CD4-positive, alpha-beta memory T cell (primary cell): ENCODE measurements at regions not wholly inside any gene's neighbourhood (a gene's known extent, or its start where the extent isn't known, plus 50 kb on each side); places are given as distances from the start of the nearest gene placed in this dataset.

Experiments used
- CTCF ChIA-PET: fragments of 350-600 bp; sonication (Branson Sonifier 250); formaldehyde crosslinking; loops from one replicate; lab custom pipeline; 2021; ENCODE audit warnings: inconsistent platforms; ENCODE audit not compliant: partially characterized antibody; lab: Charles Lee
- POLR2A ChIA-PET: fragments of 350-600 bp; sonication (Branson Sonifier 250); formaldehyde crosslinking; loops from one replicate; lab custom pipeline; 2021; ENCODE audit not compliant: partially characterized antibody; lab: Charles Lee
- DNase-seq, 5 donors: peaks; one replicate each; pipeline versions ENCODE4 v3.0.0 to v3.0.0-alpha.2; 2020 to 2022; ENCODE audit warnings: mixed read lengths in 1 of 5
- H3K27ac ChIP-seq: one replicate; pipeline ENCODE4 v1.7.0; 2013; ENCODE audit warnings: low read depth, low read length
- H3K27me3 ChIP-seq: 2 replicates; pipeline ENCODE4 v1.7.0; 2013; ENCODE audit warnings: mild to moderate bottlenecking, low read length, moderate library complexity; ENCODE audit not compliant: insufficient read depth
- H3K36me3 ChIP-seq: 2 replicates; pipeline ENCODE4 v1.7.0; 2013; ENCODE audit warnings: mild to moderate bottlenecking, low read length, moderate library complexity; ENCODE audit not compliant: insufficient read depth
- H3K4me1 ChIP-seq: 2 replicates; pipeline ENCODE4 v1.7.0; 2013; ENCODE audit warnings: mild to moderate bottlenecking, low read length, moderate library complexity; ENCODE audit not compliant: insufficient read depth
- H3K4me3 ChIP-seq, 2 donors: one replicate each; pipeline ENCODE4 v1.7.0; 2013; ENCODE audit warnings: low read length in 2 of 2, mild to moderate bottlenecking in 1 of 2
- H3K9me3 ChIP-seq, 2 donors: one replicate each; pipeline ENCODE4 v1.7.0; 2013; ENCODE audit warnings: low read length in 2 of 2, control low read depth in 1 of 2; ENCODE audit not compliant: control insufficient read depth in 1 of 2
- H3K27ac Mint-ChIP-seq, 7 donors: one replicate each; pipeline ENCODE4 v1.8.0; 2020 to 2021; ENCODE audit warnings: mixed read lengths in 7 of 7, mild to moderate bottlenecking in 6 of 7, inconsistent platforms in 3 of 7, moderate library complexity in 3 of 7
- H3K27me3 Mint-ChIP-seq, 2 donors: one replicate each; pipeline ENCODE4 v1.8.0; 2020 to 2021; ENCODE audit warnings: mixed read lengths in 2 of 2
- H3K36me3 Mint-ChIP-seq, 2 donors: one replicate each; pipeline ENCODE4 v1.8.0; 2020 to 2021; ENCODE audit warnings: mixed read lengths in 2 of 2, inconsistent platforms in 1 of 2, mild to moderate bottlenecking in 1 of 2
- H3K4me1 Mint-ChIP-seq, 4 donors: one replicate each; pipeline ENCODE4 v1.8.0; 2020 to 2021; ENCODE audit warnings: mixed read lengths in 4 of 4, mild to moderate bottlenecking in 1 of 4
- H3K4me3 Mint-ChIP-seq, 8 donors: one replicate each; pipeline ENCODE4 v1.8.0; 2020 to 2021; ENCODE audit warnings: mixed read lengths in 8 of 8, mild to moderate bottlenecking in 7 of 8, moderate library complexity in 6 of 8, inconsistent platforms in 3 of 8
- H3K9me3 Mint-ChIP-seq, 8 donors: one replicate each; pipeline ENCODE4 v1.8.0; 2020 to 2021; ENCODE audit warnings: mixed read lengths in 8 of 8, mild to moderate bottlenecking in 5 of 8, inconsistent platforms in 3 of 8, moderate library complexity in 1 of 8
- intact Hi-C: fragments of 100-400 bp; cut with micrococcal nuclease; formaldehyde crosslinking; loops from one replicate; pipeline ENCODE4 v1.15.1; 2023

DNA sequence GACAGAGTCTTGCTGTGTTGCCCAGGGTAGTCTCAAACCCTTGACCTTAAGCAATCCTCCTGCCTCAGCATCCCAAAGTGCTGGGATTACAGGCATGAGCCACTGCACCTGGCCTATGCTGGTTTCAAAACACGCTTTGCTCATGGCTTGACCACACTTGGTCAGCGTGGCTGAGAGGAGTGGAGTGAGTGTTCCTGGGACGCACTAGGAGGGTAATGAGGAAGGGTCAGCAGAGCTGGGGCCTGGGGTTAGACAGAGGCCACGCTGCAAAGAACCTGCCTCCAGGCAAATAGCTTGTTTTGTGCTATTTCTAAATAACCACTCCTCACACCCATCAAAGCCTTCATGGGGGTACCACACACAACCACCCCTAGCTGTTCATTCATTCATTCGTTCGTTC lies 77.9 kb upstream of the TOX2 start:
- no peaks in the 10 kb centered on the region for H3K36me3 ChIP-seq
- no peaks in the 10 kb centered on the region for H3K27me3 ChIP-seq
- DNase-seq = no peak
- H3K27ac Mint-ChIP-seq = no peak overlapping the region
- H3K9me3 ChIP-seq = no peaks in the 10 kb centered on the region
- intact Hi-C loops = no loop called here
- no peak overlapping the region for H3K27ac ChIP-seq
- H3K4me3 Mint-ChIP-seq = no peak overlapping the region
- H3K4me1 Mint-ChIP-seq = peaks cover 6 to 17% (median 12%) of the 10 kb centered on the region in 4 donors
- peaks cover 15% of the 10 kb centered on the region for H3K4me1 ChIP-seq
- H3K36me3 Mint-ChIP-seq = no peaks in the 10 kb centered on the region
- H3K9me3 Mint-ChIP-seq = peaks cover 0 to 2% (median 0%) of the 10 kb centered on the region in 8 donors
- H3K4me3 ChIP-seq = no peak overlapping the region
- POLR2A ChIA-PET = no interaction called here
- peaks cover 3 to 18% of the 10 kb centered on the region in 2 donors for H3K27me3 Mint-ChIP-seq
- CTCF ChIA-PET = no interaction called here

GRCh38 chr20:43835944-43836508 lies 78.6 kb upstream of the TOX2 start:
- Histone ChIP-seq H3K27ac (no peak overlapping the region), H3K4me1 (peaks cover 15% of the 10 kb centered on the region), H3K4me3 (no peak overlapping the region), H3K36me3 (no peaks in the 10 kb centered on the region), H3K9me3 (no peaks in the 10 kb centered on the region), H3K27me3 (no peaks in the 10 kb centered on the region)
- CTCF ChIA-PET = no interaction called here
- DNase-seq = no peak
- intact Hi-C loops = no loop called here
- Mint-ChIP-seq H3K36me3 (no peaks in the 10 kb centered on the region), H3K27me3 (peaks cover 3 to 16% of the 10 kb centered on the region in 2 donors), H3K9me3 (peaks cover 0 to 2% (median 0%) of the 10 kb centered on the region in 8 donors), H3K4me1 (peaks cover 5 to 17% (median 12%) of the 10 kb centered on the region in 4 donors), H3K27ac (no peak overlapping the region), H3K4me3 (no peak overlapping the region)
- POLR2A ChIA-PET = no interaction called here

GRCh38 chr20:43833511-43834395 lies 80.9 kb upstream of the TOX2 start:
- H3K9me3 Mint-ChIP-seq = peaks cover 0 to 4% (median 0%) of the 10 kb centered on the region in 8 donors
- intact Hi-C loops = no loop called here
- POLR2A ChIA-PET = no interaction called here
- no peak overlapping the region for H3K4me3 ChIP-seq
- no peaks in the 10 kb centered on the region for H3K36me3 ChIP-seq
- H3K4me3 Mint-ChIP-seq = no peak overlapping the region
- no peaks in the 10 kb centered on the region for H3K27me3 ChIP-seq
- CTCF ChIA-PET = no interaction called here
- H3K27ac ChIP-seq = no peak overlapping the region
- peaks cover 0 to 3% (median 3%) of the 10 kb centered on the region in 4 donors for H3K4me1 Mint-ChIP-seq
- peaks cover 4% of the 10 kb centered on the region for H3K4me1 ChIP-seq
- no peak overlapping the region for H3K27ac Mint-ChIP-seq
- H3K27me3 Mint-ChIP-seq = peaks cover 0 to 16% of the 10 kb centered on the region in 2 donors
- no peak for DNase-seq
- no peaks in the 10 kb centered on the region for H3K36me3 Mint-ChIP-seq
- H3K9me3 ChIP-seq = no peaks in the 10 kb centered on the region

- intact Hi-C loops = no loop called here
- no peaks in the 10 kb centered on the region for H3K27me3 ChIP-seq
- Mint-ChIP-seq H3K4me3 (no peak overlapping the region), H3K4me1 (no peaks in the 10 kb centered on the region), H3K27ac (no peak overlapping the region), H3K27me3 (peaks cover 2 to 19% of the 10 kb centered on the region in 2 donors), H3K36me3 (no peaks in the 10 kb centered on the region), H3K9me3 (peaks cover 0 to 4% (median 0%) of the 10 kb centered on the region in 8 donors)
- H3K4me3 ChIP-seq = no peak overlapping the region
- no peak for DNase-seq
- H3K9me3 ChIP-seq = no peaks in the 10 kb centered on the region
- ChIA-PET CTCF (no interaction called here), POLR2A (no interaction called here)
- no peak overlapping the region for H3K27ac ChIP-seq
- no peaks in the 10 kb centered on the region for H3K4me1 ChIP-seq
- H3K36me3 ChIP-seq = no peaks in the 10 kb centered on the region
Measured at GRCh38 chr20:43832961-43833360, 81.7 kb upstream of the TOX2 start.

GRCh38 chr20:43832096-43832816 lies 82.4 kb upstream of the TOX2 start:
- no peak overlapping the region for H3K27ac Mint-ChIP-seq
- H3K36me3 Mint-ChIP-seq = no peaks in the 10 kb centered on the region

GRCh38 chr20:43831481-43832065 lies 83.1 kb upstream of the TOX2 start:
- no peak overlapping the region for H3K27ac Mint-ChIP-seq
- H3K36me3 ChIP-seq = no peaks in the 10 kb centered on the region
- no peaks in the 10 kb centered on the region for H3K36me3 Mint-ChIP-seq
- H3K27me3 Mint-ChIP-seq = peaks cover 2 to 15% of the 10 kb centered on the region in 2 donors
- H3K27me3 ChIP-seq = no peaks in the 10 kb centered on the region
- peaks cover 0 to 4% (median 0%) of the 10 kb centered on the region in 8 donors for H3K9me3 Mint-ChIP-seq
- no peaks in the 10 kb centered on the region for H3K4me1 Mint-ChIP-seq
- H3K9me3 ChIP-seq = no peaks in the 10 kb centered on the region
- DNase-seq = no peak
- H3K4me3 Mint-ChIP-seq = no peak overlapping the region
- H3K4me1 ChIP-seq = no peaks in the 10 kb centered on the region
- ChIA-PET POLR2A (no interaction called here), CTCF (interaction anchor here (0.7 kb wide), 1 partner anchor 133 kb away, joined by 3 read pairs; no protein-coding TSS in a partner anchor)
- no peak overlapping the region for H3K27ac ChIP-seq
- intact Hi-C loops = no loop called here
- H3K4me3 ChIP-seq = no peak overlapping the region

More at GRCh38 chr20:43832096-43832816, 82.4 kb upstream of the TOX2 start:
- H3K27me3 ChIP-seq = no peaks in the 10 kb centered on the region
- peaks cover 2 to 15% of the 10 kb centered on the region in 2 donors for H3K27me3 Mint-ChIP-seq
- intact Hi-C loops = no loop called here
- H3K4me3 ChIP-seq = no peak overlapping the region
- no peak for DNase-seq
- H3K4me1 ChIP-seq = no peaks in the 10 kb centered on the region
- no peak overlapping the region for H3K27ac ChIP-seq
- H3K4me3 Mint-ChIP-seq = no peak overlapping the region
- no peaks in the 10 kb centered on the region for H3K36me3 ChIP-seq
- no peaks in the 10 kb centered on the region for H3K9me3 ChIP-seq
- POLR2A ChIA-PET = no interaction called here
- CTCF ChIA-PET = no interaction called here
- H3K4me1 Mint-ChIP-seq = no peaks in the 10 kb centered on the region
- peaks cover 0 to 4% (median 0%) of the 10 kb centered on the region in 8 donors for H3K9me3 Mint-ChIP-seq

DNA sequence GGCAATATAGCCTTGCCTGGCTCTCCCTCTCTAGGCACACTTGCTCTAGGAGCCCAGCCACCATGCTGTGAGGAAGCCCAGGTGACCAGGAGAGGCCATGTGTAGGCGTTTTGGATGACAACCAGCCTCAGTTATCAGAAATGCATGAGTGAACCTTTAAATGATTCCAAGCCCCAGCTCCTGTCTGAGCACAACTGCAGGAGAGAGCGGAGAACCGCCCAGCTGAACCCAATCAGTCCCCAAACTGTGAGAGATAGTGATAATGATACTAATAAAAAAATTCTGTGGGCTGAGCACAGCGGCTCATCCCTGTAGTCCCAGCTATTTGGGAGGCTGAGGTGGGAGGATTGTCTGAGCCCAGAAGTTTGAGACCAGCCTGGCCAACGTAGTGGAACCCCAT lies 83.8 kb upstream of the TOX2 start:
- Mint-ChIP-seq H3K9me3 (peaks cover 0 to 4% (median 0%) of the 10 kb centered on the region in 8 donors), H3K27me3 (peaks cover 2 to 15% of the 10 kb centered on the region in 2 donors), H3K4me3 (no peak overlapping the region), H3K27ac (no peak overlapping the region), H3K4me1 (no peaks in the 10 kb centered on the region), H3K36me3 (no peaks in the 10 kb centered on the region)
- ChIA-PET CTCF (interaction anchor here (0.7 kb wide), 1 partner anchor 134 kb away, joined by 3 read pairs; no protein-coding TSS in a partner anchor), POLR2A (no interaction called here)
- intact Hi-C loops = no loop called here
- H3K4me3 ChIP-seq = no peak overlapping the region
- H3K9me3 ChIP-seq = no peaks in the 10 kb centered on the region
- DNase-seq = no peak
- no peaks in the 10 kb centered on the region for H3K27me3 ChIP-seq
- no peaks in the 10 kb centered on the region for H3K36me3 ChIP-seq
- no peak overlapping the region for H3K27ac ChIP-seq
- no peaks in the 10 kb centered on the region for H3K4me1 ChIP-seq
